Heart left ventricle (tissue), 13 donors: ENCODE measurements at regions not wholly inside any gene's neighbourhood (a gene's known extent, or its start where the extent isn't known, plus 50 kb on each side); places are given as distances from the start of the nearest gene placed in this dataset.

Experiments used
- POLR2A ChIP-seq, 2 donors: fragments of 450-650 bp; IDR thresholded peaks; one replicate each; pipeline ENCODE4 v1.6.1; 2017; ENCODE audit warnings: antibody characterized with exemption in 2 of 2, mild to moderate bottlenecking in 2 of 2, moderate library complexity in 2 of 2
- TF ChIP-seq, protein P1 (sequence below), 12 donors: fragments of 200-600 bp; sonication (generic) in 4 of 12; IDR thresholded peaks; one replicate each; pipeline versions ENCODE4 v1.5.0 to v1.8.0; 2018 to 2022; ENCODE audit warnings: antibody characterized with exemption in 12 of 12, mild to moderate bottlenecking in 5 of 12
- donor health status: ischemic (EF 13 %, LVEDD 7.1; RV severe dilation, severe dysfunction).
- donor health status: DM: no; HTN: yes; CAD: no.
- donor health status: DM: no; HTN: no; CAD: no.
- donor health status: ischemic (EF 25% LVEDD 6.9; RV normal size, moderate dysfunction).
- donor health status: ischemic (EF 25% LVEDD 5.7; RV mildly dilated, moderate dysfunction).
- donor health status: ischemic (EF 35%, LVEDD 5.7; RV mildly dilated, moderate dysfunction).
- donor health status: nonischemic (EF 11% LVEDD 7.7; RV severe dilation, severe dysfunction).
- donor health status: DM: yes; HTN: yes; CAD: no.
- donor health status: PGD.
- donor health status: ischemic (EF 29% LVEDD 5.4; RV normal size, mild dysfunction).
- donor health status: nonischemic (EF 23%, LVEDD 6.1; RV moderate dilation, normal function).

DNA sequence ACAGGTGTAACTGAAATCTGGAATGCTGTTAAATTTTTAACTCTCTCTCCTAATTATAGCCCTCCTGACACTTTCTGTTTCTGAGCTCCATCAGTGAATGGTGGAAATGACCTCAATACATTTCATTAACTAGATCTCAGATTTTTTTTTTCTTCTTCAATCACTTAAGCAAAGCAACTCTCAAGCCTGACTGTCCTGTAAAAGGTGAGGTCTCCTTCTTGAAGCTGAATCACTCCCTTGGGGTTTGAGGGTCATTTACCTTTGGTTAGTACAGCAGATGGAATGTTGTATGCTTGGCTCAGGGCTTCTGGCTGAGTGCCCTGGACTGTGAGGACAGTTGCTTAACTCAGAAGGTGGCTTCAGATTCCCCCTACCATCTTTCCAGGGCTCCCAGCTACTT lies 518.7 kb downstream of the PTPRC start:
- TF ChIP-seq, protein P1, sequence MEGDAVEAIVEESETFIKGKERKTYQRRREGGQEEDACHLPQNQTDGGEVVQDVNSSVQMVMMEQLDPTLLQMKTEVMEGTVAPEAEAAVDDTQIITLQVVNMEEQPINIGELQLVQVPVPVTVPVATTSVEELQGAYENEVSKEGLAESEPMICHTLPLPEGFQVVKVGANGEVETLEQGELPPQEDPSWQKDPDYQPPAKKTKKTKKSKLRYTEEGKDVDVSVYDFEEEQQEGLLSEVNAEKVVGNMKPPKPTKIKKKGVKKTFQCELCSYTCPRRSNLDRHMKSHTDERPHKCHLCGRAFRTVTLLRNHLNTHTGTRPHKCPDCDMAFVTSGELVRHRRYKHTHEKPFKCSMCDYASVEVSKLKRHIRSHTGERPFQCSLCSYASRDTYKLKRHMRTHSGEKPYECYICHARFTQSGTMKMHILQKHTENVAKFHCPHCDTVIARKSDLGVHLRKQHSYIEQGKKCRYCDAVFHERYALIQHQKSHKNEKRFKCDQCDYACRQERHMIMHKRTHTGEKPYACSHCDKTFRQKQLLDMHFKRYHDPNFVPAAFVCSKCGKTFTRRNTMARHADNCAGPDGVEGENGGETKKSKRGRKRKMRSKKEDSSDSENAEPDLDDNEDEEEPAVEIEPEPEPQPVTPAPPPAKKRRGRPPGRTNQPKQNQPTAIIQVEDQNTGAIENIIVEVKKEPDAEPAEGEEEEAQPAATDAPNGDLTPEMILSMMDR (IDR thresholded peaks at IDR 0.05): no peak
- no peak for TF ChIP-seq POLR2A (IDR thresholded peaks at IDR 0.05)
